ENCODE measurements at regions not wholly inside any gene's neighbourhood (a gene's known extent, or its start where the extent isn't known, plus 50 kb on each side); places are given as distances from the start of the nearest gene placed in this dataset.

DNA sequence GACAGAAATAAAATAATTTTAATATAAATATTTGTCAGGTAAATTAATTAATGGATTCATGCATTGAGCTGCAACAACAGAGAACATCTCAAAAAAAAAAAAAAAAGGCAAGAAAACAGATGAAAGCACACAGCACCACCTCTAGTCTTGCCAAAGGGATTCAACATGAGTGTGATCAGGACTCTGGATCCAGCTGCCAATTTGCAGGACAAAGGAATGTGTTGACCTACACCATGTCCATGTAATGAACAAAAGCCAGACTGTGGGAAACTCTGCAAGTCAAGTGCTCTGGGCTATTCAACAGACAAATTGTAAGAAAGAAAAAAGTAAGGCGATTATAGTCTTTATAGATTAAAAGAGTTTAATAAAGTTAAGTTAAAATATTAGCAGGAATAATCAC is 769.3 kb downstream of the TLR4 start:
- no peak for TF ChIP-seq CTCF (conservative IDR thresholded peaks at IDR 0.05)
- no peak for TF ChIP-seq EZH2 (IDR thresholded peaks at IDR 0.05; ENCODE audit: low read depth)
